WTC11 (cell line): ENCODE measurements at regions not wholly inside any gene's neighbourhood (a gene's known extent, or its start where the extent isn't known, plus 50 kb on each side); places are given as distances from the start of the nearest gene placed in this dataset.

Experiments
- ATF2 ChIP-seq: sonication (generic); formaldehyde crosslinking; IDR thresholded peaks from 2 replicates; pipeline ENCODE4 v1.8.1; 2022; ENCODE audit warnings: low read depth, missing genetic modification reagents, borderline replicate concordance
- CREB1 ChIP-seq: sonication (generic); formaldehyde crosslinking; IDR thresholded peaks from 2 replicates; pipeline ENCODE4 v1.8.0; 2023; ENCODE audit warnings: mild to moderate bottlenecking, missing genetic modification reagents
- CTCF ChIP-seq: fragments of 200-600 bp; IDR thresholded peaks from 2 replicates; pipeline ENCODE4 v1.8.0; 2022; ENCODE audit warnings: antibody characterized with exemption
- FOXJ3 ChIP-seq: sonication (generic); formaldehyde crosslinking; IDR thresholded peaks from 2 replicates; pipeline ENCODE4 v1.9.0; 2021; ENCODE audit warnings: missing genetic modification reagents, mild to moderate bottlenecking, borderline replicate concordance
- MAX ChIP-seq: sonication (generic); formaldehyde crosslinking; IDR thresholded peaks from 2 replicates; pipeline ENCODE4 v1.8.0; 2022; ENCODE audit warnings: mild to moderate bottlenecking, missing genetic modification reagents
- NFYB ChIP-seq: sonication (generic); formaldehyde crosslinking; conservative IDR thresholded peaks from 2 replicates; pipeline ENCODE4 v1.8.0; 2022; ENCODE audit warnings: low read depth, missing genetic modification reagents
- NR2C2 ChIP-seq: sonication (generic); formaldehyde crosslinking; IDR thresholded peaks from 2 replicates; pipeline ENCODE4 v1.8.0; 2022; ENCODE audit warnings: mild to moderate bottlenecking, missing genetic modification reagents
- RELA ChIP-seq: sonication (generic); formaldehyde crosslinking; IDR thresholded peaks from 2 replicates; pipeline ENCODE4 v1.8.1; 2022; ENCODE audit warnings: missing genetic modification reagents, mild to moderate bottlenecking, borderline replicate concordance
- TP53 ChIP-seq: sonication (generic); formaldehyde crosslinking; IDR thresholded peaks from 2 replicates; pipeline ENCODE4 v1.8.1; 2023; ENCODE audit warnings: mild to moderate bottlenecking, missing genetic modification reagents
- ZBTB21 ChIP-seq: sonication (generic); formaldehyde crosslinking; IDR thresholded peaks from 2 replicates; pipeline ENCODE4 v1.8.1; 2023; ENCODE audit warnings: mild to moderate bottlenecking, missing genetic modification reagents, borderline replicate concordance
- ZNF281 ChIP-seq: sonication (generic); formaldehyde crosslinking; IDR thresholded peaks from 2 replicates; pipeline ENCODE4 v1.8.0; 2023; ENCODE audit warnings: mild to moderate bottlenecking, missing genetic modification reagents

- TF ChIP-seq CTCF (no peak), RELA (no peak), NFYB (CRISPR knock-in tag) (no peak), TP53 (CRISPR knock-in tag) (no peak), FOXJ3 (CRISPR knock-in tag) (no peak), CREB1 (CRISPR knock-in tag) (no peak), NR2C2 (no peak), ZBTB21 (CRISPR knock-in tag) (no peak), MAX (no peak), ZNF281 (no peak), ATF2 (CRISPR knock-in tag) (no peak)
These were observed 129.9 kb upstream of the RMP24 start for GRCh38 chr18:35842536-35842935.
